ENCODE measurements at regions not wholly inside any gene's neighbourhood (a gene's known extent, or its start where the extent isn't known, plus 50 kb on each side); places are given as distances from the start of the nearest gene placed in this dataset.
A peak's percentile ranks its signal among the peaks of the same experiment; 100 is the strongest.

DNA sequence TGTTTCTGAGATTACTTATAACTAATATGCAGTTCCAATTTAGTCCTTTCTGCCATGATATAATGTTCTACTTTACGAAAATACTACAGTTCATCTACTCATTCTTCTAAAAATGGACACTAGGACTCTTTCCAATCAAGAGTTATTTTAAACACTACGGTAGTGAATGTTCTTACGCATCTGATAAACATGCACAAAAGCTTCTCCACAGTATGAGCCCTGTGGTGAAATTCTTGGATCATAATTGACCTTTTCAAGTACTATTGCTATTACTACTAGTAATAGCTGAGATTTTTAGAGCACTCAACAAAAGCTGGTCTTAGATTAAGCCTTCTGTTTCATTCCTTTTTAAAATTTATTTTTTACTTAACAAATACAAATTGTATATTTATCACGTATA, 106.4 kb downstream of the CH25H start:
- H3K4me3 ChIP-seq (ENCODE audit: low read depth in 1 of 5, low read length in 5 of 5) = no peak overlapping the region
- H3K4me1 ChIP-seq (ENCODE audit: control insufficient read depth in 5 of 5, insufficient read depth in 5 of 5, low read length in 5 of 5) = no peaks in the 10 kb centered on the region
- H3K9ac ChIP-seq (ENCODE audit: low read length in 5 of 5) = no peak overlapping the region
- no peaks in the 10 kb centered on the region for H3K36me3 ChIP-seq (ENCODE audit: control insufficient read depth in 5 of 5, insufficient read depth in 5 of 5, low read length in 5 of 5)
- H3K27me3 ChIP-seq (ENCODE audit: control insufficient read depth in 5 of 5, insufficient read depth in 4 of 5, low read length in 5 of 5) = no peaks in the 10 kb centered on the region
- no peak overlapping the region for H3K27ac ChIP-seq (ENCODE audit: low read depth, low read length)
- no peaks in the 10 kb centered on the region for H3K9me3 ChIP-seq (ENCODE audit: control insufficient read depth in 5 of 5, low read length in 5 of 5)

DNA sequence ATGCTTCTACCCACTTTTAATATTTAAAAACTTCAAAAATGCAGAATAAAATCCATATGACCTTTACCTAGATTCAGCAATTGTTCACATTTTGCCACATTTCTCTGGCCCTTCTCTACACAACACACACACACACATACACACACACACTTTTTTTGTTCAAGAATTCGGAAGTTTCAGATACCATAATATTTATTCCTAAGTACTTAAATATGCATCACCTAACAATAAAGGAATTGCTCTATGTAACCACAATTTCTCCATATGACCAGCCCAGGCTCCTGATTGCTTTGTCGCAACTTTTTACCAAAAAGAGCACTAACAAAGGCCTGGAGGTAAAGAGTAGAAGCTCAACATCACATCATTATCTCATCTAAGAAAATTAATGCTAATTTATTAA, 106.6 kb downstream of the FAS start:
- Histone ChIP-seq H3K27ac (ENCODE audit: low read depth, low read length) (no peak overlapping the region), H3K9ac (ENCODE audit: low read length in 5 of 5) (no peak overlapping the region), H3K4me3 (ENCODE audit: low read depth in 1 of 5, low read length in 5 of 5) (no peak overlapping the region), H3K36me3 (ENCODE audit: control insufficient read depth in 5 of 5, insufficient read depth in 5 of 5, low read length in 5 of 5) (no peaks in the 10 kb centered on the region), H3K4me1 (ENCODE audit: control insufficient read depth in 5 of 5, insufficient read depth in 5 of 5, low read length in 5 of 5) (no peaks in the 10 kb centered on the region), H3K9me3 (ENCODE audit: control insufficient read depth in 5 of 5, low read length in 5 of 5) (no peaks in the 10 kb centered on the region), H3K27me3 (ENCODE audit: control insufficient read depth in 5 of 5, insufficient read depth in 4 of 5, low read length in 5 of 5) (no peaks in the 10 kb centered on the region)

DNA sequence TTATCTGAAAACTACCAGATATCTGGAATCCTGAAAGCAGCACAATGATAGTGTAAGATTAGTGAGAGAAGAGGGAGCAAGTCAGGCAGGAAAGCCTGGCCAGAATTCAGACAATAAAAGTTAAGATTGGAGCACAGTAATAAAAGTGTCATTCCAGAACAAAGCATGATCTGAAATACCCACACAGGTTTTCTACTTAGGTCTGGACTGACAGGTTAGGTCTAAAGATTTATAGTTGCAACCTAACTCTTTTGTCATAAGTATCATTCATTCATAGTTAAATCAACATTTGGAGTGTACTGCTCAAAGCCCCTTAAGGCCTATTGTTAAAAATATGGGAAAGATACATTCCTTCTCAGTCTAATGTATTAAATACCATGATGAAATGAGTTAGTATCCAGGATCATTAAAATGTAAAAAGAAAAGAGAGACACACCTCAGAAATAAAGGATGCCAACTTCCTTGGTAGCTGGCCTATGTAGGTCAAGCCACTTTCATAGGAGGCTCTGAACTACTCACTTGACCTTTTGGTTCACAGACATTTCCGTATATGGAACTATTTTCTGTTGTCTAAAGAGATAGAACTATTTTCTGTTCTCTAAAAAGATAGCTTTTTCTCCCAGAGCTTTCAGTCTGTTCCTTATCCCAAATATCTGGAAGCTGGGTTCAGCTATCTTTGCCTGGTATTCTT, 105.2 kb downstream of the FAS start:
- Histone ChIP-seq H3K27ac (ENCODE audit: low read depth, low read length) (no peak overlapping the region), H3K27me3 (ENCODE audit: control insufficient read depth in 5 of 5, insufficient read depth in 4 of 5, low read length in 5 of 5) (no peaks in the 10 kb centered on the region), H3K4me1 (ENCODE audit: control insufficient read depth in 5 of 5, insufficient read depth in 5 of 5, low read length in 5 of 5) (peaks cover 1 to 12% (median 7%) of the 10 kb centered on the region in 5 donors), H3K36me3 (ENCODE audit: control insufficient read depth in 5 of 5, insufficient read depth in 5 of 5, low read length in 5 of 5) (no peaks in the 10 kb centered on the region), H3K4me3 (ENCODE audit: low read depth in 1 of 5, low read length in 5 of 5) (no peak overlapping the region), H3K9ac (ENCODE audit: low read length in 5 of 5) (no peak overlapping the region), H3K9me3 (ENCODE audit: control insufficient read depth in 5 of 5, low read length in 5 of 5) (no peaks in the 10 kb centered on the region)

DNA sequence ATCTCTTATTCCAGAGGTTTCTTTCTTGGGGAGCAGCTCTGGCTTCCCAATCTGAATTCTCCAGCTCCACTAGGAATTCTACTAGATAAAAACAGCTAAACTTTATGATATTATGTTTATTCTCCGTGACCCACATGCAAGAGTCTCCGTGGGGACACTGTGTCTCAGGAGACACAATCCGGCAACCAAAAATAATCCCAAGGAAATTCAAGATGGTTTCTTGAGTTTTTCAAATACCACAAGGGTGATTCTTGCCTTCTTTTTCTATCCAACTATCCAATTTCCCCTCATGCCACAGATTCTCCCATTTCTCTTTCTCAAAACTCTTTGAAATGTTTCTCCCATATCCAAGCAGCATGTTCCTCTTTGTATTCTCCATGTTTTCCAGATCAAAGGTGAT, 103.1 kb downstream of the FAS start:
- Histone ChIP-seq H3K9me3 (ENCODE audit: control insufficient read depth in 5 of 5, low read length in 5 of 5) (no peaks in the 10 kb centered on the region), H3K27me3 (ENCODE audit: control insufficient read depth in 5 of 5, insufficient read depth in 4 of 5, low read length in 5 of 5) (no peaks in the 10 kb centered on the region), H3K9ac (ENCODE audit: low read length in 5 of 5) (no peak overlapping the region), H3K4me1 (ENCODE audit: control insufficient read depth in 5 of 5, insufficient read depth in 5 of 5, low read length in 5 of 5) (peaks cover 1 to 15% (median 8%) of the 10 kb centered on the region in 5 donors), H3K36me3 (ENCODE audit: control insufficient read depth in 5 of 5, insufficient read depth in 5 of 5, low read length in 5 of 5) (no peaks in the 10 kb centered on the region), H3K27ac (ENCODE audit: low read depth, low read length) (no peak overlapping the region), H3K4me3 (ENCODE audit: low read depth in 1 of 5, low read length in 5 of 5) (no peak overlapping the region)

DNA sequence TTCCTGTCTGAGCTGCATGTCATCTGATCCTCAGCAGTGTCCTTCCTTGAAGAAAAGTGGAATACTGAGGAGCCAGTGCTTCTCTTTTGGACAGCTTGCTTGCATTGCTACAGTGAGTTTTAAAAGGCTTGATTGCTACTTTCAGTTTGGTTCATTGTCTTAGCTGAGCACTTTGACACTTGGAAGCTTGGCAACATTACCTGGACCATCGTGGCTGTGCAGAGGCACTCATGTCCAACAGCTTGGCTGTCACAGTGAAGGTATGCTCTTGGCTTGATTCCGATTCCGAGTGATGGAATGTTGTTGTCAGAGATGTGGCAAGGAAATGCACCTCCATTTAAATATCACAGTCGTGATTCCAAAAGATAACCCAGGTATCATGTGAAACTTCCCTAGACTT, 102.4 kb downstream of the FAS start:
- Histone ChIP-seq H3K9ac (ENCODE audit: low read length in 5 of 5) (no peak overlapping the region), H3K27me3 (ENCODE audit: control insufficient read depth in 5 of 5, insufficient read depth in 4 of 5, low read length in 5 of 5) (no peaks in the 10 kb centered on the region), H3K4me1 (ENCODE audit: control insufficient read depth in 5 of 5, insufficient read depth in 5 of 5, low read length in 5 of 5) (peaks cover 1 to 15% (median 8%) of the 10 kb centered on the region in 5 donors), H3K36me3 (ENCODE audit: control insufficient read depth in 5 of 5, insufficient read depth in 5 of 5, low read length in 5 of 5) (no peaks in the 10 kb centered on the region), H3K4me3 (ENCODE audit: low read depth in 1 of 5, low read length in 5 of 5) (no peak overlapping the region), H3K9me3 (ENCODE audit: control insufficient read depth in 5 of 5, low read length in 5 of 5) (no peaks in the 10 kb centered on the region), H3K27ac (ENCODE audit: low read depth, low read length) (no peak overlapping the region)

DNA sequence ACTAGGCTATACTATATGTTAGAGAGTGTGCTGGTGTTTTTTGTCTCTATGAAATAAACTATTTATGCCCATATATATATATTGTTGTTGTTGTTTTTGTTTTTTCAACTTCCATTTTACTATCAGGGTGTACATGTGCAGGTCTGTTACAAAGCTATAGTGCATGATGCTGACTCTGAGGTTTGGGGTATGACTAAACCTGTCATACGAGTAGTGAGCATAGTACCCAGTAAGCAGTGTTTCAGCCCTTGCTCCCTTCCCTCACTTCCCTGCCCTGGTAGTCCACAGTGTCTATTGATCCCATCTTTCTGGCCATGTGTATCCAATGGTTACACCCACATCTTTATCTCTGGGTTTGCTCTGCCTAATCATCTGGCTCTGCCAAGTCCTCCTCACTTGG, 101.8 kb downstream of the FAS start:
- H3K27ac ChIP-seq (ENCODE audit: low read depth, low read length) = no peak overlapping the region
- H3K9me3 ChIP-seq (ENCODE audit: control insufficient read depth in 5 of 5, low read length in 5 of 5) = no peaks in the 10 kb centered on the region
- no peaks in the 10 kb centered on the region for H3K36me3 ChIP-seq (ENCODE audit: control insufficient read depth in 5 of 5, insufficient read depth in 5 of 5, low read length in 5 of 5)
- H3K9ac ChIP-seq (ENCODE audit: low read length in 5 of 5) = no peak overlapping the region
- H3K4me1 ChIP-seq (ENCODE audit: control insufficient read depth in 5 of 5, insufficient read depth in 5 of 5, low read length in 5 of 5) = peaks cover 1 to 17% (median 10%) of the 10 kb centered on the region in 5 donors
- no peak overlapping the region for H3K4me3 ChIP-seq (ENCODE audit: low read depth in 1 of 5, low read length in 5 of 5)
- no peaks in the 10 kb centered on the region for H3K27me3 ChIP-seq (ENCODE audit: control insufficient read depth in 5 of 5, insufficient read depth in 4 of 5, low read length in 5 of 5)

DNA sequence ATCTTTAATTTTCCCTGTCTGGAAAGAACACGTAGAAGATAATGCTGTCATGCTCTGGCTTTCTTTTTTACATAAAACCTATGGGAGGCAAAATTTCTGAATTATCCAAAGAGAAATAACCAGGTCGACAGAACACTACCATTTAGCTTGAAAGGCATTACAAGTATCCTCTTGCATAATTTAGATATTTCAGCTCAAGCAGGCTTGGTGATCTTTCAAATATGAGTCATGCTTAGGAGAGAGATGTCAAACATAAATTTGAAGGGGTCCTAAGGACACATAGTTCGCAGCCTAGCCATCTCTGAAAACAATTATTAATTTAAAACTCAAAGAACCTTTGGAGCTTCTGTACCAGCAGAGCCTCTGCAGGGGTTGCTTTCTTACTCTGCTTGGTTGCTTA, 100.9 kb downstream of the FAS start:
- Histone ChIP-seq H3K27ac (ENCODE audit: low read depth, low read length) (no peak overlapping the region), H3K4me1 (ENCODE audit: control insufficient read depth in 5 of 5, insufficient read depth in 5 of 5, low read length in 5 of 5) (peaks cover 4 to 26% (median 19%) of the 10 kb centered on the region in 5 donors), H3K27me3 (ENCODE audit: control insufficient read depth in 5 of 5, insufficient read depth in 4 of 5, low read length in 5 of 5) (no peaks in the 10 kb centered on the region), H3K9ac (ENCODE audit: low read length in 5 of 5) (no peak overlapping the region), H3K36me3 (ENCODE audit: control insufficient read depth in 5 of 5, insufficient read depth in 5 of 5, low read length in 5 of 5) (no peaks in the 10 kb centered on the region), H3K4me3 (ENCODE audit: low read depth in 1 of 5, low read length in 5 of 5) (no peak overlapping the region), H3K9me3 (ENCODE audit: control insufficient read depth in 5 of 5, low read length in 5 of 5) (no peaks in the 10 kb centered on the region)

DNA sequence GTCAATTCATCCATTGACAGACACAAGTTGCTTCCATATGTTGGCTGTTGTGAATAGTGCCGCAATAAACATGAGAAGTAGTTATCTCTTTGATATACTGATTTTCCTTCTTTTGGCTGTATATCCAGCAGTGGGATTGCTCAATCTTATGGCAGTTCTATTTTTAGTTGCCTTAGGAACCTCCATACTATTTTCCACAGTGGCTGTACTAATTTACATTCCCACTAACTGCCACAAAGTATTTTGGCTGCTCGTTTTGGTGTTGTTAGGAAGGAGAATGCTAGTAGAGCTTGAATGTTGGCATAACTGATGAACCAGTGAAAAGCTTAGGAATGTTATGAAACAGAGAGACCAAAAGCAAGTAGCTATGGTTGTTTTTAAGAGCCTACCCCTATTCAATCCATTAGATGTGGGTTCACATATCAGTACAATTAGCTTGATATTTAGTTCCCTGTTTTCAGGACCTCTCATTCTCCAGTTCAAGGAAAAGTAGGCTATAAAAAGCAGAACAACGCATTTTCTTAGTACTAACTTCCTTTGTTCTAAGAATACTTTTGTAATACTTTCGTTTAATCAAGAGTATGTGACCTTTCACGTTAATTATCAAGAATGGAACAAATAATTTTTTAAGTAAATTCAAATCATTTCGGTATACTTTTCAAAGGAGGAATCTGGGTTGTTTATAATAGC, 100.3 kb downstream of the FAS start:
- no peak overlapping the region for H3K27ac ChIP-seq (ENCODE audit: low read depth, low read length)
- H3K27me3 ChIP-seq (ENCODE audit: control insufficient read depth in 5 of 5, insufficient read depth in 4 of 5, low read length in 5 of 5) = no peaks in the 10 kb centered on the region
- no peaks in the 10 kb centered on the region for H3K36me3 ChIP-seq (ENCODE audit: control insufficient read depth in 5 of 5, insufficient read depth in 5 of 5, low read length in 5 of 5)
- no peak overlapping the region for H3K9ac ChIP-seq (ENCODE audit: low read length in 5 of 5)
- H3K9me3 ChIP-seq (ENCODE audit: control insufficient read depth in 5 of 5, low read length in 5 of 5) = no peaks in the 10 kb centered on the region
- H3K4me1 ChIP-seq (ENCODE audit: control insufficient read depth in 5 of 5, insufficient read depth in 5 of 5, low read length in 5 of 5) = peaks cover 4 to 31% (median 22%) of the 10 kb centered on the region in 5 donors
- no peak overlapping the region for H3K4me3 ChIP-seq (ENCODE audit: low read depth in 1 of 5, low read length in 5 of 5)

DNA sequence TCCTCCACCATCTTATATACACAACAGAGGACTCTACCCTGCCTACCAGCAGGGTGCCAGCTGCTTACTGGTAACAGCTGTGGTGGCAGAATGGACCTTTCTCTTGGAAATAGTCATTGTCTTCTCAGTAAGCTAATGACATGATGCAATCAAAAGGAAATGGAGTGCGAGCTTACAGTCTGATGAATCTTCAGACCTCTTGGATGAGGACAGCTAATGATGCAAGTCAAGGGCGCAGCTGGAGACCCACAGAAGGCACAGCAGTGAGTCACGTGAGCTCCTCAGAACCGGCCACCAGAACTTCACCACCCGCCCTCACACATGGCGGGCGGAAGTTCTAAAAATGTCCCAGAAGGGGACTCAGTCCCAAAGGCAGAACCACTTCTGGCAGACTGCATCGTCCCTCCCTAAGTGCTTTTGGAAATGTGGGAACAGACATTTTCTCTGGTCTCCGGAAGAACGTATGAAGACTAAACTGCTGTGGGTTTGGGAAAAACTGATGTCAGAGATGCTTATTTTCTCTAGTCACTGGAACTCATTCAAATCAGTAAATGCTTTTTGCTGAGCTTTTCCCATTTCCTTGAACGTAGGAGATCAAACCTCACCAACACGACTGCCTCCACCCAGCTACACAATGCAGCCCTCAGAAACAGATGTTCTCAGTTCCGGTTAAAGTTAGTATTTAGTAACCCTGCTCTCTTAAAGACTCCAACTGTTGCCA, 96.4 kb downstream of the FAS start:
- no peaks in the 10 kb centered on the region for H3K36me3 ChIP-seq (ENCODE audit: control insufficient read depth in 5 of 5, insufficient read depth in 5 of 5, low read length in 5 of 5)
- H3K27me3 ChIP-seq (ENCODE audit: control insufficient read depth in 5 of 5, insufficient read depth in 4 of 5, low read length in 5 of 5) = no peaks in the 10 kb centered on the region
- H3K4me3 ChIP-seq (ENCODE audit: low read depth in 1 of 5, low read length in 5 of 5) = peak overlapping the region; percentile 33 to 63 (median 41)
- peak overlapping the region; percentile 5 for H3K27ac ChIP-seq (ENCODE audit: low read depth, low read length)
- peaks cover 4 to 31% (median 22%) of the 10 kb centered on the region in 5 donors for H3K4me1 ChIP-seq (ENCODE audit: control insufficient read depth in 5 of 5, insufficient read depth in 5 of 5, low read length in 5 of 5)
- H3K9ac ChIP-seq (ENCODE audit: low read length in 5 of 5) = peak overlapping the region in 2 of 5 donors; percentile 38 to 52
- H3K9me3 ChIP-seq (ENCODE audit: control insufficient read depth in 5 of 5, low read length in 5 of 5) = no peaks in the 10 kb centered on the region

DNA sequence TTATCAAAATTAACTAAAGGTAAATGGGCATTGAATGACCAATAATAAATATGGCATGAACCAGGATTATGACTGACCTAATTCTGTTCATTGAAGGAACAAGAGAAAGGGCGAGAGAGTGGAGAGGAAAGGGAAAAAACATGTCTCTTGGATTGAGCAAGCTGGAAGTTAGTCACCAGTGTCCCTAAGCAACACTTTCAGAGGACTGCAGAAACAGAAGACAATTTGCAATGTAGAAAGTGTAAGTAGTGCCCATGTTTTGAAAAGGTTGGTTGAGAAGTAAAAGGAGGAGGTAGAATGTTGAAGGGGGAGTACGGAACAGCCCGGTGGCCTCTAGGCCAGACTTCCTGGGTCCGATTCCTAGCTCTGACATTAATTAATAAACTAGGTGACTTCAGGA, 94.6 kb downstream of the FAS start:
- Histone ChIP-seq H3K27me3 (ENCODE audit: control insufficient read depth in 5 of 5, insufficient read depth in 4 of 5, low read length in 5 of 5) (no peaks in the 10 kb centered on the region), H3K9me3 (ENCODE audit: control insufficient read depth in 5 of 5, low read length in 5 of 5) (no peaks in the 10 kb centered on the region), H3K36me3 (ENCODE audit: control insufficient read depth in 5 of 5, insufficient read depth in 5 of 5, low read length in 5 of 5) (no peaks in the 10 kb centered on the region), H3K27ac (ENCODE audit: low read depth, low read length) (no peak overlapping the region), H3K4me3 (ENCODE audit: low read depth in 1 of 5, low read length in 5 of 5) (no peak overlapping the region), H3K4me1 (ENCODE audit: control insufficient read depth in 5 of 5, insufficient read depth in 5 of 5, low read length in 5 of 5) (peaks cover 3 to 18% (median 16%) of the 10 kb centered on the region in 5 donors), H3K9ac (ENCODE audit: low read length in 5 of 5) (no peak overlapping the region)
